ENCODE measurements at regions not wholly inside any gene's neighbourhood (a gene's known extent, or its start where the extent isn't known, plus 50 kb on each side); places are given as distances from the start of the nearest gene placed in this dataset.

DNA sequence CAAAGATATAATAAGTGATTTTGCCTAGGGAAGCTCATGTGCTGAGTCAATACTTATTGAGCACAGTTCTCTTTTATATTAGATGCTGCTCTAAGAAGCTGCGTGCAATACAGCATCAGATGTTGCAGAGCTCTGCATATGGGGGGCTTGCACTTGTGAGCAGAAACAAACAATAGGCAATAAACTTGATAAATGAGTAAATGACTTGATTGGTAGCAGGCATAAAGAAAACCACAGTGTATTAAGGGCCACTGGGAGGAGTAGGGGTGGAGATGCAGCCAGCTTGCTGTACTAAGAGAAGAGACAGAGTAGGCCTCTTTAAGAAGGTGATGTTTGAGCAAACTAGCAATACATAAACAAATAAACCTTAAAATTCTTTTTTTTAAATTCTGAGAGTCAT is 598.5 kb upstream of the ADAMTS5 start:
- TF ChIP-seq, protein P1, sequence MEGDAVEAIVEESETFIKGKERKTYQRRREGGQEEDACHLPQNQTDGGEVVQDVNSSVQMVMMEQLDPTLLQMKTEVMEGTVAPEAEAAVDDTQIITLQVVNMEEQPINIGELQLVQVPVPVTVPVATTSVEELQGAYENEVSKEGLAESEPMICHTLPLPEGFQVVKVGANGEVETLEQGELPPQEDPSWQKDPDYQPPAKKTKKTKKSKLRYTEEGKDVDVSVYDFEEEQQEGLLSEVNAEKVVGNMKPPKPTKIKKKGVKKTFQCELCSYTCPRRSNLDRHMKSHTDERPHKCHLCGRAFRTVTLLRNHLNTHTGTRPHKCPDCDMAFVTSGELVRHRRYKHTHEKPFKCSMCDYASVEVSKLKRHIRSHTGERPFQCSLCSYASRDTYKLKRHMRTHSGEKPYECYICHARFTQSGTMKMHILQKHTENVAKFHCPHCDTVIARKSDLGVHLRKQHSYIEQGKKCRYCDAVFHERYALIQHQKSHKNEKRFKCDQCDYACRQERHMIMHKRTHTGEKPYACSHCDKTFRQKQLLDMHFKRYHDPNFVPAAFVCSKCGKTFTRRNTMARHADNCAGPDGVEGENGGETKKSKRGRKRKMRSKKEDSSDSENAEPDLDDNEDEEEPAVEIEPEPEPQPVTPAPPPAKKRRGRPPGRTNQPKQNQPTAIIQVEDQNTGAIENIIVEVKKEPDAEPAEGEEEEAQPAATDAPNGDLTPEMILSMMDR (IDR thresholded peaks at IDR 0.05; ENCODE audit: poor library complexity) = no peak
- TF ChIP-seq EZH2 (IDR thresholded peaks at IDR 0.05; ENCODE audit: borderline replicate concordance) = no peak
